GM12801 (cell line): ENCODE measurements at regions not wholly inside any gene's neighbourhood (a gene's known extent, or its start where the extent isn't known, plus 50 kb on each side); places are given as distances from the start of the nearest gene placed in this dataset.

ENCODE experiments used
- CTCF ChIP-seq: IDR thresholded peaks from one replicate; pipeline ENCODE4 v1.5.1; 2011; ENCODE audit warnings: control low read depth; ENCODE audit not compliant: insufficient read length; ENCODE audit errors: extremely low read depth

DNA sequence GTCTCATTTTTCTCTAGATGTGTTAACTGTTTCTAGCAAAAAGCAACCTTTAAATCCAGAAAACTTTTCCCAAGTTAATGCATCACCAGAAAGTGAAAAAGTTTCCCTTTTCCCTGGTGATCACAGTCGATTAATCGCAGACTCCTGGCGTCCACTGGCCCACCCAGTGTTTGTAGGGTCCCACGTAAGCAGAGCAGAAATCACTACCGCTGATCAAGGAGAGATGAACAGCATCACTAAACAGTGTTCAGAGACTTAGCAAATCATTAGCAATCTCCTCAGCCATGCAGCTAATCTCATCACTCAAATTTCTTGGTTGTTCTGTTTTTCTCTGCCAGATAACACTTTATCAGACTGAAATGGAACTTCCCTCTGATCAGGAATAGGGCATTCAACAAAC lies 184.2 kb downstream of the EFNB2 start:
- no peak for TF ChIP-seq CTCF

DNA sequence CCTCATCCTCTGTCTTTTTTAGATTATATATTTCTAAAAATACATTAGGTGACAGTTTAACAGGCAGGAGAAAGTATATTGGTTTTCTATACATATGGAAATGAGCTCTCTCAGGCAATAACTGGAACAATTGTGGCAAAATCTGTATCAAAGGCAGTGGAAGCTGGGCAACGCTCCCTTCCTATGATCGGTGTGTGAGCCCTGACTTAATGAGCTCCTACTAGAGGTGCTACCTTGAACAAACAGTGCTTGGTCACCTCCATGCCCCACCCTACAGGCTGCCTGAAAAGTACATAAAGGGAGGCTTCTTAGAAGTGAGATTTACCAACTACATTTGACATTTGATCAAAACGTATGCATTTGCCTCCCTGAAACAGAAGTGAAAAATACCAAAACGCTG lies 185.3 kb downstream of the EFNB2 start:
- TF ChIP-seq CTCF: no peak

- no peak for TF ChIP-seq CTCF
Observed at GRCh38 chr13:106349080-106349931, 186.2 kb downstream of the EFNB2 start.

- TF ChIP-seq CTCF: no peak
Observed at GRCh38 chr13:106348075-106348840, 187.2 kb downstream of the EFNB2 start.

DNA sequence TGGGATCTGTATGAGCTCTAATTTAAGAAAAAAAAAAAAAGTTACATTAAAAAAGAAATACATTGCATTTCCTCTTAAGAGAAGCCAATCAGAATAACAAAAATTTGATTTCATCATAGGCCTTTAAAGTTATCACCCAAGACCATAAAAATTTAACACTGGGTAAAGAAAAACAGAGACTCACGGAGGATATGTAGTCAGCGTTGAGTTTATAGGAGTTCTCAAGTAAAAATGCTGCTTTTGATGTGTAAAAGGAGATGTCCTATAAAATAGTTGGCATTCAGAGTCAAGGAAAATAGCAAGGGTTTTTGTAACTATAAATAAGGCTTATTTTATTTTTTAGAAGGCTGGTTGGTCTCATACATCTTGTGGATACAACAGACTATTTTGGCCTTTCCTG lies 191.1 kb downstream of the EFNB2 start:
- TF ChIP-seq CTCF: no peak

DNA sequence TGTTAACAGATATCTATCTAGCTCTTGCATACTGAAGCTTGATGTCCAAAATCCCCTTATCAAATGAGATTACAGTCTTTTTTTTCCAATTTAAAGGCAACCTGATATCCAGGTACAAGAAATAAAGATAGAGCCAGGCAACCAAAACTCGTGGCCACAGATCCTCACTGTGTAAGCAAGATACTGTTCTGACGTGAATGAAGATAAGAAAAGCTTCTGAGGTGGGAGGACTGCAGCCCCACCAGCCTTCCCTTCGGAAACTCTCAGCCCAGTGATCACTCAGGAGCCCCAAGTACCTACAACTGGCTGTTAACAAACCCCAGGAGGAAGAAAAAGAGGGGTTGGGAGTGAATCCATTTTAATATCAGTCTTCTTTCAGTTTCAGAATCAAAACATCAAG lies 191.6 kb downstream of the EFNB2 start:
- TF ChIP-seq CTCF: no peak

DNA sequence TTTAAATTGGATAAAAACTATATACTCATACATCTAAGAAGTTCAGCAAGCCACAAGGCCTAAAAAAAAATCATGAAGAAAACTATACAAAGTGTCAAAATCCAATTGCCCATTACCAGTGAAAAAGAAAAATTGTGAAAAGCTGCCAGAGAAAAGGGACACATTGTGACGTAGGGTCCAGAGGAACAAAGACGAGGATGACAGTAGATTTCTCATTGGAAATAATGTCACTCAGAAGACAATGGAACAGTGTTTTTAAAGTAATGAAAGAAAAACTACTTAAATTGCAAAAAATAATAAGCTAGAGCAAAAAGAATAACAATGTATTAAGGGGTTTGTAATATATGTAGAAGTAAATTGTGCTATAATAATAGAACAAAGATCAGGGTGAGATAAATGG lies 195.2 kb downstream of the EFNB2 start:
- TF ChIP-seq CTCF: no peak
